Breast epithelium (tissue), 4 donors: ENCODE measurements at regions not wholly inside any gene's neighbourhood (a gene's known extent, or its start where the extent isn't known, plus 50 kb on each side); places are given as distances from the start of the nearest gene placed in this dataset.

ENCODE experiments used
- DNase-seq, 2 donors: peaks; one replicate each; pipeline ENCODE4 v3.0.0-alpha.2; 2019; ENCODE audit warnings: low spot score in 2 of 2
- H3K27ac ChIP-seq, 2 donors: fragments of 200-600 bp; sonication (generic) in 1 of 2; one replicate each; pipeline ENCODE4 v1.5.1; 2016 to 2019; ENCODE audit warnings: mild to moderate bottlenecking in 1 of 2
- H3K27me3 ChIP-seq, 2 donors: fragments of 200-600 bp; sonication (generic) in 1 of 2; one replicate each; pipeline versions ENCODE4 v1.5.1 to v1.6.0; 2017 to 2019; ENCODE audit warnings: control low read depth in 1 of 2, mild to moderate bottlenecking in 1 of 2
- H3K36me3 ChIP-seq: fragments of 200-600 bp; one replicate; pipeline ENCODE4 v1.5.1; 2019
- H3K4me1 ChIP-seq, 2 donors: fragments of 200-600 bp; sonication (generic); one replicate each; pipeline ENCODE4 v1.5.1; 2016 to 2019; ENCODE audit warnings: control low read depth in 1 of 2
- H3K4me3 ChIP-seq, 3 donors: fragments of 200-600 bp; sonication (generic); 1 replicate in 2 of 3; 2 replicates in 1 of 3; pipeline ENCODE4 v1.5.1; 2016 to 2019; ENCODE audit warnings: mild to moderate bottlenecking in 3 of 3, moderate library complexity in 2 of 3
- H3K9me3 ChIP-seq, 2 donors: fragments of 200-600 bp; sonication (generic) in 1 of 2; one replicate each; pipeline ENCODE4 v1.5.1; 2016 to 2019; ENCODE audit warnings: control low read depth in 1 of 2
- POLR2A ChIP-seq: fragments of 450-650 bp; IDR thresholded peaks from one replicate; pipeline ENCODE4 v1.6.1; 2016; ENCODE audit warnings: antibody characterized with exemption, mild to moderate bottlenecking, moderate library complexity
- POLR2AphosphoS5 ChIP-seq, 3 donors: sonication (generic); formaldehyde crosslinking; IDR thresholded peaks; one replicate each; pipeline ENCODE4 v1.6.1; 2017; ENCODE audit warnings: antibody characterized with exemption in 3 of 3
- intact Hi-C: fragments of 100-400 bp; cut with DNase I; formaldehyde crosslinking; loops from one replicate; pipeline ENCODE4 v1.15.1; 2023; ENCODE audit warnings: low total_unique reads
- TF ChIP-seq, protein P1 (sequence below), 3 donors: fragments of 450-650 bp; IDR thresholded peaks; one replicate each; pipeline ENCODE4 v1.5.1; 2016 to 2017; ENCODE audit warnings: antibody characterized with exemption in 3 of 3, mild to moderate bottlenecking in 3 of 3, moderate library complexity in 3 of 3

DNA sequence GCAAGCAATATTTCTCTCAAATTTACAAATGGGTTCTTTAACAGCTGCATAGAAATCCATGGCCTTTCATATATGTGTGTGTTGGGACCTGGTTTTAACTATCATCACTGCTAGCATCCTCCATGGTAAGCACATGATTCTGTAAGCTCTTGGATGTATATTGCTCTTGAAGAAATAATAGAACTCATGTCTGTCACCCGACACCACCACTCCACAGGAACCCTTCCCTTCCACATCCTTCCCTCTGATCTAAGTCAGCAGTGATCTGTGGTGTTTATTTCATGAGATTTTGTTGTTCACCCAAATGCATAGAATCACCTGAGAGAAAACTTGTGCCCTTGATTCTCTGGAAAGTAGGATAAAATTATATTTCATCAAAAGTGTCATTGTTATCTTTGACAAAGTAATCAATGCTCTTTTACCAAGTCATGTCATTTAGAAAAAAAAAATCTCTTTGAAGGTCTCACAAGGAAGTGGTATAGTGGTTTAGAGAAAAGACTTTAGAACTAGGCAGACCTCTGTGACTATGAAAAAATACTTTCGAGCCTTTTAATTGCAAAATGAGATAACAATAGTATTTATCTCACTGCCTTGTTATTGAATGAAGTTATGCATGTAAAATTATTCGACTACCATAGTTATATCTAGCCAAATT lies 649.8 kb upstream of the SLC35B3 start:
- H3K27me3 ChIP-seq = no peaks in the 10 kb centered on the region
- TF ChIP-seq POLR2A = no peak

GRCh38 chr6:9083108-9083507 lies 647.8 kb upstream of the SLC35B3 start:
- Histone ChIP-seq H3K36me3 (no peaks in the 10 kb centered on the region), H3K4me1 (no peaks in the 10 kb centered on the region), H3K27ac (no peak overlapping the region), H3K27me3 (no peaks in the 10 kb centered on the region), H3K4me3 (no peak overlapping the region), H3K9me3 (no peaks in the 10 kb centered on the region)
- intact Hi-C loops = no loop called here
- DNase-seq = no peak
- no peak for TF ChIP-seq POLR2AphosphoS5 (IDR thresholded peaks at IDR 0.05)
- TF ChIP-seq, protein P1, sequence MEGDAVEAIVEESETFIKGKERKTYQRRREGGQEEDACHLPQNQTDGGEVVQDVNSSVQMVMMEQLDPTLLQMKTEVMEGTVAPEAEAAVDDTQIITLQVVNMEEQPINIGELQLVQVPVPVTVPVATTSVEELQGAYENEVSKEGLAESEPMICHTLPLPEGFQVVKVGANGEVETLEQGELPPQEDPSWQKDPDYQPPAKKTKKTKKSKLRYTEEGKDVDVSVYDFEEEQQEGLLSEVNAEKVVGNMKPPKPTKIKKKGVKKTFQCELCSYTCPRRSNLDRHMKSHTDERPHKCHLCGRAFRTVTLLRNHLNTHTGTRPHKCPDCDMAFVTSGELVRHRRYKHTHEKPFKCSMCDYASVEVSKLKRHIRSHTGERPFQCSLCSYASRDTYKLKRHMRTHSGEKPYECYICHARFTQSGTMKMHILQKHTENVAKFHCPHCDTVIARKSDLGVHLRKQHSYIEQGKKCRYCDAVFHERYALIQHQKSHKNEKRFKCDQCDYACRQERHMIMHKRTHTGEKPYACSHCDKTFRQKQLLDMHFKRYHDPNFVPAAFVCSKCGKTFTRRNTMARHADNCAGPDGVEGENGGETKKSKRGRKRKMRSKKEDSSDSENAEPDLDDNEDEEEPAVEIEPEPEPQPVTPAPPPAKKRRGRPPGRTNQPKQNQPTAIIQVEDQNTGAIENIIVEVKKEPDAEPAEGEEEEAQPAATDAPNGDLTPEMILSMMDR (IDR thresholded peaks at IDR 0.05) = no peak
- TF ChIP-seq POLR2A = no peak

More for the DNA sequence above, 649.8 kb upstream of the SLC35B3 start:
- Histone ChIP-seq H3K9me3 (no peaks in the 10 kb centered on the region), H3K4me1 (no peaks in the 10 kb centered on the region), H3K36me3 (no peaks in the 10 kb centered on the region), H3K27ac (no peak overlapping the region), H3K4me3 (no peak overlapping the region)
- DNase-seq = no peak
- intact Hi-C loops = loop anchor here (5.0 kb wide), 1 partner anchor 778 kb away; no protein-coding TSS in a partner anchor

DNA sequence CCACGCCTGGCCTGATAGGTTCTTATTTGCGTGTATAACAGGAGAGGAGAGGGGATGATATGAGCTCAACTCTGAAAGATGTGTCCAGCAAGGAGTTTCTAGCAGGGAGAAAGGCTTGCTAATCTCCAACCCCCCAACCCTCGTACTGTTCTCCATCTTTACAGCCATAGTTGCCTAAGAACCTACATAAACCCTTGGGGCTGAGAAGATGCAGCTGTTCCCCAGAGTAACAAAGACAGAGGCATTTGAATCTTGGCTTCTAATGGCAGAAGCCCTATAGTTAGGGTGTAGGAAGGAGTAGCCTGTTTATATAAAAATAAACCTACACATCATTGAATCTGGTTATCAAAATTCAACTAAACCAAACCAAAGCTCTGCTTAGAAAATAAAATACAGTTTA lies 631.4 kb upstream of the SLC35B3 start:
- intact Hi-C loops = no loop called here
- TF ChIP-seq POLR2A = no peak
- TF ChIP-seq, protein P1 (IDR thresholded peaks at IDR 0.05) = no peak
- TF ChIP-seq POLR2AphosphoS5 (IDR thresholded peaks at IDR 0.05) = no peak

GRCh38 chr6:9064156-9064555 lies 628.8 kb upstream of the SLC35B3 start:
- no peak overlapping the region for H3K27ac ChIP-seq
- H3K36me3 ChIP-seq = no peaks in the 10 kb centered on the region
- no peaks in the 10 kb centered on the region for H3K4me1 ChIP-seq
- H3K9me3 ChIP-seq = no peaks in the 10 kb centered on the region
- no peaks in the 10 kb centered on the region for H3K27me3 ChIP-seq
- TF ChIP-seq, protein P1 (IDR thresholded peaks at IDR 0.05) = no peak
- TF ChIP-seq POLR2A = no peak
- no peak for TF ChIP-seq POLR2AphosphoS5 (IDR thresholded peaks at IDR 0.05)
- no peak for DNase-seq
- H3K4me3 ChIP-seq = no peak overlapping the region
- intact Hi-C loops = no loop called here

More for the DNA sequence above, 631.4 kb upstream of the SLC35B3 start:
- Histone ChIP-seq H3K36me3 (no peaks in the 10 kb centered on the region), H3K4me1 (no peaks in the 10 kb centered on the region), H3K9me3 (no peaks in the 10 kb centered on the region), H3K27ac (no peak overlapping the region), H3K27me3 (no peaks in the 10 kb centered on the region), H3K4me3 (no peak overlapping the region)
- DNase-seq = no peak

- H3K27me3 ChIP-seq = no peaks in the 10 kb centered on the region
- no peak for DNase-seq
- intact Hi-C loops = no loop called here
- no peaks in the 10 kb centered on the region for H3K4me1 ChIP-seq
- TF ChIP-seq, protein P1 (IDR thresholded peaks at IDR 0.05) = no peak
- TF ChIP-seq POLR2AphosphoS5 (IDR thresholded peaks at IDR 0.05) = no peak
- TF ChIP-seq POLR2A = no peak
- H3K9me3 ChIP-seq = no peaks in the 10 kb centered on the region
- no peak overlapping the region for H3K27ac ChIP-seq
- H3K36me3 ChIP-seq = no peaks in the 10 kb centered on the region
- H3K4me3 ChIP-seq = no peak overlapping the region
Observed at GRCh38 chr6:9062596-9062995, 627.3 kb upstream of the SLC35B3 start.
